Sigmoid colon (tissue), 4 donors: ENCODE measurements at regions not wholly inside any gene's neighbourhood (a gene's known extent, or its start where the extent isn't known, plus 50 kb on each side); places are given as distances from the start of the nearest gene placed in this dataset.

Experiments used
- POLR2A ChIP-seq, 2 donors: fragments of 450-650 bp; IDR thresholded peaks; one replicate each; pipeline ENCODE4 v1.6.1; 2016; ENCODE audit warnings: antibody characterized with exemption in 2 of 2, mild to moderate bottlenecking in 2 of 2, moderate library complexity in 2 of 2
- POLR2AphosphoS5 ChIP-seq, 4 donors: sonication (generic); formaldehyde crosslinking; IDR thresholded peaks; one replicate each; pipeline ENCODE4 v1.6.1; 2017; ENCODE audit warnings: antibody characterized with exemption in 4 of 4
- TF ChIP-seq, protein P1 (sequence below), 4 experiments: fragments of 450-650 bp in 3 of 4; fragments of 200-600 bp in 1 of 4; IDR thresholded peaks; one replicate each; pipeline ENCODE4 v1.5.1; 2016 to 2019; ENCODE audit warnings: antibody characterized with exemption in 4 of 4, mild to moderate bottlenecking in 3 of 4, moderate library complexity in 2 of 4

DNA sequence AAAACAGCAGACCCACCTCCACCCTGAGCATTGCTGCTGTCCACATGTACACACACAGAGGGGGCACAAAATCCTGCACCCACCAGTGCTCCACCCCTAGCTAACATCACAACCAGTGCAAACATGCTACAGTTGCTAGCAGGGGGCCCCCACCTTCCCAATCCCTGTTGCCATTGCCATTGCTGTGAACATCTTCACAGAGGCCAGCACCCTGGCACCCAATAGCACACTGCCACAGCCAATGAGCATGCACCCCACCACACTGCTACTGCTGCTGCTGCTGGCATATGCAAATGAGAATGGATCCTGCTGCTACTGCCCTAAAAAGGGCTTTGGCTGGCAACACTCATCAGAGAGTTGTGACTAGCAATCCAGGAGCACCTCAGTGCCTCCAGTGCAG is 1061.9 kb downstream of the ARAP2 start:
- TF ChIP-seq POLR2A (IDR thresholded peaks at IDR 0.05) (no peak), POLR2AphosphoS5 (IDR thresholded peaks at IDR 0.05) (no peak)
- TF ChIP-seq, protein P1, sequence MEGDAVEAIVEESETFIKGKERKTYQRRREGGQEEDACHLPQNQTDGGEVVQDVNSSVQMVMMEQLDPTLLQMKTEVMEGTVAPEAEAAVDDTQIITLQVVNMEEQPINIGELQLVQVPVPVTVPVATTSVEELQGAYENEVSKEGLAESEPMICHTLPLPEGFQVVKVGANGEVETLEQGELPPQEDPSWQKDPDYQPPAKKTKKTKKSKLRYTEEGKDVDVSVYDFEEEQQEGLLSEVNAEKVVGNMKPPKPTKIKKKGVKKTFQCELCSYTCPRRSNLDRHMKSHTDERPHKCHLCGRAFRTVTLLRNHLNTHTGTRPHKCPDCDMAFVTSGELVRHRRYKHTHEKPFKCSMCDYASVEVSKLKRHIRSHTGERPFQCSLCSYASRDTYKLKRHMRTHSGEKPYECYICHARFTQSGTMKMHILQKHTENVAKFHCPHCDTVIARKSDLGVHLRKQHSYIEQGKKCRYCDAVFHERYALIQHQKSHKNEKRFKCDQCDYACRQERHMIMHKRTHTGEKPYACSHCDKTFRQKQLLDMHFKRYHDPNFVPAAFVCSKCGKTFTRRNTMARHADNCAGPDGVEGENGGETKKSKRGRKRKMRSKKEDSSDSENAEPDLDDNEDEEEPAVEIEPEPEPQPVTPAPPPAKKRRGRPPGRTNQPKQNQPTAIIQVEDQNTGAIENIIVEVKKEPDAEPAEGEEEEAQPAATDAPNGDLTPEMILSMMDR (IDR thresholded peaks at IDR 0.05): no peak
